NCI-H1105 treated with DMSO at 0.1 percent for 48 hours (cell line): ENCODE measurements at regions not wholly inside any gene's neighbourhood (a gene's known extent, or its start where the extent isn't known, plus 50 kb on each side); places are given as distances from the start of the nearest gene placed in this dataset.
A peak's percentile ranks its signal among the peaks of the same experiment; 100 is the strongest.
"Not testable (repeated sequence)": the region's sequence is repeated elsewhere in the genome, so short reads cannot be mapped to it uniquely, and the experiment has no call there.

Experiments
- DNase-seq: peaks from one replicate; lab custom pipeline; 2025; lab: John Stamatoyannopoulos, UW

GRCh38 chr1:214143006-214143992 is 137.7 kb upstream of the SMYD2 start:
- DNase-seq, result no peak

GRCh38 chr1:214144521-214144920 is 136.4 kb upstream of the SMYD2 start:
- DNase-seq, result not testable (repeated sequence)

GRCh38 chr1:214146523-214146922 is 134.4 kb upstream of the SMYD2 start:
- no peak for DNase-seq

GRCh38 chr1:214154596-214155292 is 126.2 kb upstream of the SMYD2 start:
- no peak for DNase-seq

GRCh38 chr1:214155987-214156625 is 124.9 kb upstream of the SMYD2 start:
- no peak for DNase-seq

GRCh38 chr1:214164173-214164572 is 116.8 kb upstream of the SMYD2 start:
- DNase-seq, result no peak

GRCh38 chr1:214165850-214166374 is 115.0 kb upstream of the SMYD2 start:
- peak; percentile 58 for DNase-seq

GRCh38 chr1:214174508-214175199 is 106.3 kb upstream of the SMYD2 start:
- DNase-seq, result no peak

GRCh38 chr1:214178102-214178501 is 102.9 kb upstream of the SMYD2 start:
- no peak for DNase-seq

GRCh38 chr1:214184992-214185391 is 96.0 kb upstream of the SMYD2 start:
- no peak for DNase-seq

GRCh38 chr1:214186103-214186824 is 94.7 kb upstream of the SMYD2 start:
- no peak for DNase-seq

GRCh38 chr1:214187121-214187900 is 93.6 kb upstream of the SMYD2 start:
- DNase-seq, result no peak

- DNase-seq, result no peak
Observed at GRCh38 chr1:214187933-214188332, 93.0 kb upstream of the SMYD2 start.

GRCh38 chr1:214188835-214189234 is 92.1 kb upstream of the SMYD2 start:
- DNase-seq, result no peak

- no peak for DNase-seq
Observed at GRCh38 chr1:214192825-214193643, 87.9 kb upstream of the SMYD2 start.

GRCh38 chr1:214193691-214194090 is 87.3 kb upstream of the SMYD2 start:
- DNase-seq, result no peak

- DNase-seq, result no peak
Observed at GRCh38 chr1:214198571-214198970, 82.4 kb upstream of the SMYD2 start.

GRCh38 chr1:214199585-214199984 is 81.4 kb upstream of the SMYD2 start:
- DNase-seq, result no peak

- no peak for DNase-seq
Observed at GRCh38 chr1:214202992-214203391, 78.0 kb upstream of the SMYD2 start.
